GM20000 (cell line): ENCODE measurements at regions not wholly inside any gene's neighbourhood (a gene's known extent, or its start where the extent isn't known, plus 50 kb on each side); places are given as distances from the start of the nearest gene placed in this dataset.

ENCODE experiments used
- DNase-seq: peaks from one replicate; pipeline ENCODE4 v3.0.0; 2012; ENCODE audit warnings: low spot score
- TF ChIP-seq, protein P1 (sequence below): IDR thresholded peaks from 2 replicates; pipeline ENCODE4 v1.5.1; 2012; ENCODE audit warnings: mild to moderate bottlenecking, control low read depth; ENCODE audit errors: extremely low read depth, missing control alignments

GRCh38 chr16:55149622-55150021 lies 174.4 kb upstream of the IRX6 start:
- TF ChIP-seq, protein P1, sequence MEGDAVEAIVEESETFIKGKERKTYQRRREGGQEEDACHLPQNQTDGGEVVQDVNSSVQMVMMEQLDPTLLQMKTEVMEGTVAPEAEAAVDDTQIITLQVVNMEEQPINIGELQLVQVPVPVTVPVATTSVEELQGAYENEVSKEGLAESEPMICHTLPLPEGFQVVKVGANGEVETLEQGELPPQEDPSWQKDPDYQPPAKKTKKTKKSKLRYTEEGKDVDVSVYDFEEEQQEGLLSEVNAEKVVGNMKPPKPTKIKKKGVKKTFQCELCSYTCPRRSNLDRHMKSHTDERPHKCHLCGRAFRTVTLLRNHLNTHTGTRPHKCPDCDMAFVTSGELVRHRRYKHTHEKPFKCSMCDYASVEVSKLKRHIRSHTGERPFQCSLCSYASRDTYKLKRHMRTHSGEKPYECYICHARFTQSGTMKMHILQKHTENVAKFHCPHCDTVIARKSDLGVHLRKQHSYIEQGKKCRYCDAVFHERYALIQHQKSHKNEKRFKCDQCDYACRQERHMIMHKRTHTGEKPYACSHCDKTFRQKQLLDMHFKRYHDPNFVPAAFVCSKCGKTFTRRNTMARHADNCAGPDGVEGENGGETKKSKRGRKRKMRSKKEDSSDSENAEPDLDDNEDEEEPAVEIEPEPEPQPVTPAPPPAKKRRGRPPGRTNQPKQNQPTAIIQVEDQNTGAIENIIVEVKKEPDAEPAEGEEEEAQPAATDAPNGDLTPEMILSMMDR: no peak
- DNase-seq: no peak

DNA sequence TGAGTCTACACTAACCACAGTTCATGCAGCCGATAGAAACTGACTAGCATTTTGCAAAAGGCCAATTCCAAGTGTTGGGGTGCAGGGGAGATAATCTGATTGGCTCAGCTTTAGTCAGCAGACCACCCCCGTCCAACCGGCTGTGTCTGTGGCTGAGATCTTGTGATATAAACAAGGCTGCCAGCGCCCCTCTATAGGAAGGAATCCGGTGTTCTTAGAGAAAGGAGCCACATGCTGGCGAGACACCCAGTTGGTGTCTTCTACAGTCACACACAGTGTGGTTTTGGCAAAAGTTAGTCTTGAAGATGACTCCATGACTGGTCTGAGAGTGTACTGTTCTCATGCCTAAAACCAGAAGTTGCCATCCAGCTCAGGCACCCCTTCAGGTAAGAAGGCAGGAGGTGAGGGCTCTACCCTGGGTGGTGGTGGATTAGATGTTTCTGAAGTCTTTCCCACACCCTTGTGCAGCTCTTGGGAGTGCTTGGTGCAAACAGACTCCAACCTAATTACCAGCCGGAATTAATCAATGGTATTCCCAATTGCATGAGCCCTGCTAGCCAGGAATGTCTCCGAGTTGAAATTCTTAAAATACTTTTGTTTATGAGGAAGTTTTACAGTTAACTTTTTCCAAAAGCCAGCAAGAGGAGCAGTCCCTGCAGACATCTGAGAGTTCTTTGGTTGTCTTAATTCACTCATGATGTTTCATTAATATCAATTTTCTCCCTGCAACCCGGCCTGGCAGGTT lies 172.3 kb upstream of the IRX6 start:
- TF ChIP-seq, protein P1: no peak
- no peak for DNase-seq

DNA sequence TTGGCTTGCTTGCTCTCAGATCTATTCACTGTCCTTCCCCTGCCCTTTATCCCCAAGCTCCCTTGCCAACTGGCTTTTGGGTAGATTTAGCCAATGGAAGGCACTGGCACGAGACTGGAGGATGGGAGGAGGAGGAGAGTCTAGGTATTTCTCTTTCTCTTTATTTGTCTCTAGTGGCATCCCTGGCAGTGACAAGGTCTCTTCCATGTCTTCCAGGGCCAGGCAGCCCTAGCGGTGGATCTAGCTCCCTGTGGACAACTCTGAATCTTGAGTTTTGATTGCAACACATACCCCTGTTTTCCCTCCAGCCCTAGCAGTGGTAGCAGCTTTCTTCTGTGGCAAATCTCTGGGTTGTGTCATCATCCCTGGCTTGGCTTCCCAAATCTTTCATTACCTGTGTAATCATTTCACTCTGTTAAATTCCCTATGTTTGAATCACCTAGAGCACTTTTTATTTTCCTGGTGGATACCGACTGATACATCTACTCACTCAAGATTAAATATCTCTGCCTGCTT lies 171.1 kb upstream of the IRX6 start:
- TF ChIP-seq, protein P1: no peak
- no peak for DNase-seq

GRCh38 chr16:55154262-55154661 lies 169.7 kb upstream of the IRX6 start:
- TF ChIP-seq, protein P1: no peak
- DNase-seq: no peak

- DNase-seq: no peak
- TF ChIP-seq, protein P1: no peak
These were observed 169.0 kb upstream of the IRX6 start for GRCh38 chr16:55154956-55155355.

- TF ChIP-seq, protein P1: no peak
- DNase-seq: no peak
These were observed 168.2 kb upstream of the IRX6 start for GRCh38 chr16:55155815-55156214.

DNA sequence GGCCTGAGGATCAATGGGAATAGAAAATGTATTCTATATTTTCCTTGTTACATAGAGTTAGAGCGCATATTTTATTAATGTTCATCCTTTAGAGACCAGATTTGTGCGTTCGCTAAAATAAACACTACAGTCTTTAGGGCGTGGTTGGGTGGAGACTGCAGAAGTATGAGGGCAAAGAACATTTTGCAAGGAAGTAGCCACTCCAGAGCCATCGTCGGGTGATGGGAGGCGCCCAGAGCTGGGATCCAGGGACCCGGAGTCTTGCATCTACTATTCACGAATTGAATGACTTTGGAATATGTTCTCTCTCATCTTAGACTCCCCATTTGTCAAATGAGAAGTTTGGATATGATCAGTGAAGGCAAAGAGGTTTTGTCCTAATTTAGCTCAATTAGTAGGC lies 154.2 kb upstream of the IRX6 start:
- TF ChIP-seq, protein P1: no peak
- no peak for DNase-seq
